GM12878 (cell line): ENCODE measurements at regions not wholly inside any gene's neighbourhood (a gene's known extent, or its start where the extent isn't known, plus 50 kb on each side); places are given as distances from the start of the nearest gene placed in this dataset.

Source experiments
- ATAC-seq: fragments of 200-7000 bp; cut with Tn5 transposase; 3 replicates; pipeline ENCODE4 v1.9.1; 2020; ENCODE audit warnings: mild to moderate bottlenecking, moderate library complexity
- BruUV-seq: library from RNA; stranded (reverse); fragments of 400-500 nt; replicated peaks from 2 replicates; lab custom pipeline; 2021; lab: Mats Ljungman, UMichigan
- CTCF ChIA-PET: fragments of 300-600 bp; sonication (Branson Sonifier 250); formaldehyde crosslinking; extraction: SDS; loops from one replicate; lab custom pipeline; 2021; ENCODE audit warnings: inconsistent platforms; lab: Yijun Ruan, JAX
- POLR2A ChIA-PET: fragments of 350-600 bp; formaldehyde crosslinking; extraction: SDS; loops from one replicate; lab custom pipeline; 2021; ENCODE audit warnings: inconsistent platforms; lab: Charles Lee
- RAD21 ChIA-PET: fragments of 300-600 bp; sonication (Branson Sonifier 250); formaldehyde crosslinking; loops from one replicate; lab custom pipeline; 2023; ENCODE audit warnings: antibody characterized with exemption; ENCODE audit not compliant: unreplicated experiment; lab: Charles Lee
- SMC1A ChIA-PET: fragments of 300-600 bp; sonication (Branson Sonifier 250); formaldehyde crosslinking; loops from one replicate; lab custom pipeline; 2023; ENCODE audit not compliant: unreplicated experiment, uncharacterized antibody; lab: Charles Lee
- DNase-seq: peaks from one replicate; pipeline ENCODE4 v3.0.0-alpha.2; 2011; ENCODE audit warnings: low read depth, low spot score
- FAIRE-seq: peaks from 3 replicates; lab custom pipeline; 2011; peaks lifted over from hg19 to GRCh38; lab: Jason Lieb, UNC
- H2AFZ ChIP-seq: 2 replicates; pipeline ENCODE4 v1.6.0; 2011; ENCODE audit warnings: low read depth, low read length, control low read depth; ENCODE audit not compliant: control insufficient read depth
- H3K27ac ChIP-seq: 2 replicates; pipeline ENCODE4 v1.5.1; 2011; ENCODE audit warnings: control low read depth; ENCODE audit not compliant: control insufficient read depth, insufficient read depth
- H3K27me3 ChIP-seq, 2 experiments: replicated peaks in 1 of 2; 2 replicates each; pipeline versions ENCODE4 v1.6.0 to v1.6.1; 2011; ENCODE audit warnings: low read length in 1 of 2; ENCODE audit not compliant: control insufficient read depth in 2 of 2, insufficient read depth in 2 of 2
- H3K36me3 ChIP-seq, 2 experiments: 2 replicates each; pipeline ENCODE4 v1.5.1; 2011; ENCODE audit warnings: low read length in 1 of 2; ENCODE audit not compliant: control insufficient read depth in 2 of 2, insufficient read depth in 2 of 2
- H3K4me1 ChIP-seq: 2 replicates; pipeline ENCODE4 v1.6.1; 2011; ENCODE audit warnings: mild to moderate bottlenecking, low read length, moderate library complexity, mixed read lengths; ENCODE audit not compliant: control insufficient read depth, insufficient read depth
- H3K4me2 ChIP-seq: 2 replicates; pipeline ENCODE4 v1.6.0; 2011; ENCODE audit warnings: control low read depth; ENCODE audit not compliant: control insufficient read depth, insufficient read depth
- H3K4me3 ChIP-seq: fragments of 200-600 bp; sonication (generic); 2 replicates; pipeline ENCODE4 v1.5.1; 2016
- H3K79me2 ChIP-seq: 2 replicates; pipeline ENCODE4 v1.6.0; 2011; ENCODE audit warnings: low read length; ENCODE audit not compliant: control insufficient read depth, insufficient read depth
- H3K9ac ChIP-seq: 2 replicates; pipeline ENCODE4 v1.8.0; 2011; ENCODE audit warnings: low read length, control low read depth, mixed read lengths; ENCODE audit not compliant: control insufficient read depth, insufficient read depth
- H3K9me3 ChIP-seq: replicated peaks from 3 replicates; pipeline ENCODE4 v1.5.1; 2011; ENCODE audit warnings: mild to moderate bottlenecking, low read length; ENCODE audit not compliant: control insufficient read depth, insufficient read depth
- H4K20me1 ChIP-seq: 2 replicates; pipeline ENCODE4 v1.6.0; 2011; ENCODE audit not compliant: control insufficient read depth, insufficient read depth
- CEBPB ChIP-seq, 2 experiments: fragments of 150-350 bp in 1 of 2; IDR thresholded peaks; 2 replicates each; pipeline ENCODE4 v1.6.1; 2012 to 2014; ENCODE audit warnings: low read depth in 2 of 2, low read length in 2 of 2, borderline replicate concordance in 1 of 2, inconsistent platforms in 1 of 2
- DPF2 ChIP-seq: fragments of 450-650 bp; IDR thresholded peaks from 2 replicates; pipeline ENCODE4 v1.6.1; 2017; ENCODE audit warnings: mild to moderate bottlenecking
- EP300 ChIP-seq, 2 experiments: fragments of 150-350 bp in 1 of 2; IDR thresholded peaks; 2 replicates each; pipeline ENCODE4 v1.6.1; 2011 to 2012; ENCODE audit warnings: low read depth in 2 of 2, low read length in 2 of 2, borderline replicate concordance in 1 of 2, improper control_type of control experiment in 1 of 2, inconsistent platforms in 1 of 2; ENCODE audit not compliant: control insufficient read depth in 1 of 2
- HDAC2 ChIP-seq: fragments of 200-600 bp; sonication (generic); IDR thresholded peaks from 2 replicates; pipeline ENCODE4 v1.6.1; 2017
- IKZF1 ChIP-seq: fragments of 450-650 bp; conservative IDR thresholded peaks from 2 replicates; pipeline ENCODE4 v1.6.1; 2017; ENCODE audit warnings: antibody characterized with exemption, mild to moderate bottlenecking
- IKZF2 ChIP-seq, 2 experiments: fragments of 450-650 bp; IDR thresholded peaks; 2 replicates each; pipeline ENCODE4 v1.6.1; 2017; ENCODE audit warnings: mild to moderate bottlenecking in 2 of 2, moderate library complexity in 2 of 2
- IRF4 ChIP-seq: IDR thresholded peaks from 2 replicates; pipeline ENCODE4 v1.6.1; 2011; ENCODE audit warnings: low read depth, low read length
- JUNB ChIP-seq: IDR thresholded peaks from 2 replicates; pipeline ENCODE4 v1.6.1; 2016; ENCODE audit warnings: antibody characterized with exemption, mild to moderate bottlenecking
- MTA3 ChIP-seq: IDR thresholded peaks from 2 replicates; pipeline ENCODE4 v1.6.1; 2012; ENCODE audit warnings: low read length, inconsistent platforms, borderline replicate concordance
- MYB ChIP-seq: fragments of 150-350 bp; IDR thresholded peaks from 2 replicates; pipeline ENCODE4 v1.6.1; 2014; ENCODE audit warnings: mild to moderate bottlenecking, low read depth, low read length, borderline replicate concordance
- RAD21 ChIP-seq: IDR thresholded peaks from 2 replicates; pipeline ENCODE4 v1.6.1; 2011; ENCODE audit warnings: mild to moderate bottlenecking, low read depth, low read length, moderate library complexity; ENCODE audit not compliant: insufficient read depth
- SPI1 ChIP-seq: IDR thresholded peaks from 2 replicates; pipeline ENCODE4 v1.6.1; 2011; ENCODE audit warnings: low read depth, mild to moderate bottlenecking, low read length, moderate library complexity, borderline replicate concordance; ENCODE audit not compliant: insufficient read depth
- SREBF2 ChIP-seq: IDR thresholded peaks from 2 replicates; pipeline ENCODE4 v1.6.1; 2012; ENCODE audit warnings: mild to moderate bottlenecking, low read length
- TCF3 ChIP-seq: IDR thresholded peaks from 2 replicates; pipeline ENCODE4 v1.6.1; 2012; ENCODE audit warnings: low read depth, mild to moderate bottlenecking, low read length, borderline replicate concordance; ENCODE audit not compliant: insufficient read depth
- ZBTB4 ChIP-seq: fragments of 450-650 bp; formaldehyde crosslinking; IDR thresholded peaks from 2 replicates; pipeline ENCODE4 v1.4.0; 2022; ENCODE audit warnings: mild to moderate bottlenecking, moderate library complexity
- ZBTB40 ChIP-seq: fragments of 450-650 bp; IDR thresholded peaks from 2 replicates; pipeline ENCODE4 v1.6.1; 2016; ENCODE audit warnings: mild to moderate bottlenecking, moderate library complexity, borderline replicate concordance
- ZNF274 ChIP-seq: IDR thresholded peaks from one replicate; pipeline ENCODE4 v1.8.0; 2011; ENCODE audit not compliant: insufficient read length, insufficient read depth
- ZZZ3 ChIP-seq: IDR thresholded peaks from 2 replicates; pipeline ENCODE4 v1.6.1; 2011; ENCODE audit warnings: low read depth; ENCODE audit not compliant: control insufficient read depth, insufficient read length
- WGBS: methylation state at CpG from one replicate; pipeline ENCODE4 v1.1.6; 2016; ENCODE audit warnings: low lambda C conversion rate; ENCODE audit not compliant: insufficient replicate concordance, insufficient coverage; ENCODE audit errors: missing lambda C conversion rate; 5-methylcytosine and 5-hydroxymethylcytosine counted together
- in situ Hi-C: fragments of 300-500 bp; cut with MboI; formaldehyde crosslinking; loops from 9 replicates; pipeline ENCODE4 v1.14.3; 2018; ENCODE audit warnings: mixed read lengths
- intact Hi-C: fragments of 100-400 bp; cut with micrococcal nuclease; formaldehyde crosslinking; loops from one replicate; pipeline ENCODE4 v1.14.2; 2022; ENCODE audit not compliant: unreplicated experiment

- peak overlapping the region; percentile 53 for H3K4me2 ChIP-seq
- no peak overlapping the region for H3K4me3 ChIP-seq
- H2AFZ ChIP-seq: peak overlapping the region; percentile 48
- in situ Hi-C loops (loop anchor here (5.0 to 10.0 kb wide), 2 partner anchors 125 to 453 kb away; no protein-coding TSS in a partner anchor), intact Hi-C loops (loop anchor here (1.0 to 10.0 kb wide), 3 partner anchors 132 to 573 kb away; partner anchors contain the start of gene ANKRD10)
- no peaks in the 10 kb centered on the region for H3K27me3 ChIP-seq
- peak overlapping the region; percentile 35; the same call in 1 of the 2 replicates for H3K27ac ChIP-seq
- H3K4me1 ChIP-seq: peaks cover 12% of the 10 kb centered on the region
- FAIRE-seq (peak; percentile 64), ATAC-seq (peak; percentile 79), DNase-seq (no peak)
- 0% methylated on average over 5 of the region's 5 CpGs for WGBS
- BruUV-seq: no TSS peak
- ChIA-PET POLR2A (interaction anchor here (1.7 to 2.7 kb wide), 2 partner anchors 132 to 133 kb away, joined by 4 to 9 read pairs; partner anchors contain the start of gene ANKRD10), CTCF (interaction anchor here (0.8 to 5.0 kb wide), 8 partner anchors 10 to 591 kb away, joined by 3 to 33 read pairs (median 5); no protein-coding TSS in a partner anchor), RAD21 (interaction anchor here (1.1 to 6.1 kb wide), 6 partner anchors 21 to 454 kb away, joined by 3 to 40 read pairs (median 8); partner anchors contain the start of gene ANKRD10), SMC1A (interaction anchor here (0.7 to 5.5 kb wide), 8 partner anchors 10 to 156 kb away, joined by 3 to 28 read pairs (median 4); partner anchors contain the start of gene ANKRD10)
- no peaks in the 10 kb centered on the region for H3K9me3 ChIP-seq
- H3K79me2 ChIP-seq: no peaks in the 10 kb centered on the region
- no peak overlapping the region for H3K9ac ChIP-seq
- no peaks in the 10 kb centered on the region for H4K20me1 ChIP-seq
- H3K36me3 ChIP-seq: no peaks in the 10 kb centered on the region
- no peak for TF ChIP-seq ZZZ3
- TF ChIP-seq ZBTB40: no peak
- TF ChIP-seq MYB: no peak
- no peak for TF ChIP-seq ZNF274
- no peak for TF ChIP-seq SREBF2
- no peak for TF ChIP-seq RAD21
- peak; percentile 33; the same call in 1 of the 2 replicates for TF ChIP-seq IRF4
- no peak for TF ChIP-seq MTA3
- peak; percentile 45; the same call in 1 of the 2 replicates for TF ChIP-seq DPF2
- no peak for TF ChIP-seq HDAC2
- TF ChIP-seq JUNB: 0 out of 2 replicates have a peak, but pooled peaks have one; percentile 13
- TF ChIP-seq IKZF2 (IDR thresholded peaks at IDR 0.05): no peak
- no peak for TF ChIP-seq ZBTB4 (CRISPR knock-in tag)
- TF ChIP-seq SPI1: peak; percentile 84
- TF ChIP-seq TCF3: no peak
- 0 out of 4 replicates have a peak, but pooled peaks of 1 of the 2 experiments have one; percentile 13 for TF ChIP-seq EP300 (IDR thresholded peaks at IDR 0.05; ENCODE audit: borderline replicate concordance in 1 of 2, control insufficient read depth in 1 of 2, low read depth in 2 of 2, low read length in 2 of 2)
- no peak for TF ChIP-seq IKZF1
- TF ChIP-seq CEBPB (IDR thresholded peaks at IDR 0.05; ENCODE audit: borderline replicate concordance in 1 of 2, low read depth in 2 of 2, low read length in 2 of 2): no peak
Observed at GRCh38 chr13:111047326-111047725, 67.8 kb upstream of the ARHGEF7 start.
